ENCODE measurements at regions not wholly inside any gene's neighbourhood (a gene's known extent, or its start where the extent isn't known, plus 50 kb on each side); places are given as distances from the start of the nearest gene placed in this dataset.
"Not testable (repeated sequence)": the region's sequence is repeated elsewhere in the genome, so short reads cannot be mapped to it uniquely, and the experiment has no call there.

- TF ChIP-seq POLR2AphosphoS5 (IDR thresholded peaks at IDR 0.05; ENCODE audit: low read depth, low read length): no peak
- TF ChIP-seq EZH2phosphoT487 (IDR thresholded peaks at IDR 0.05; ENCODE audit: borderline replicate concordance): no peak
- no peak for TF ChIP-seq EZH2 (IDR thresholded peaks at IDR 0.05)
Measured at GRCh38 chr18:10134204-10134603, 220.4 kb downstream of the VAPA start (continued).

- peak; percentile 39; the same call in 1 of the 2 replicates for ATAC-seq
- H3K36me3 ChIP-seq (ENCODE audit: control insufficient read depth in 1 of 2, insufficient read depth in 2 of 2, low read length in 2 of 2); H3K27ac ChIP-seq (ENCODE audit: low read depth, low read length); H3K79me2 ChIP-seq (ENCODE audit: insufficient read depth, low read length); H3K4me2 ChIP-seq (ENCODE audit: low read length); H4K20me1 ChIP-seq (ENCODE audit: insufficient read depth); BruUV-seq (replicated peaks); H3K4me3 ChIP-seq (replicated peaks in 1 of 2; ENCODE audit: low read depth in 1 of 2, low read length in 2 of 2); DNase-seq (ENCODE audit: low read depth, low spot score); POLR2A ChIA-PET; H3K9ac ChIP-seq (ENCODE audit: low read length); H3K9me2 ChIP-seq (ENCODE audit: insufficient read depth); intact Hi-C loops (cut with micrococcal nuclease); H2AFZ ChIP-seq (ENCODE audit: low read depth, low read length, poor library complexity, severe bottlenecking); RAD21 ChIA-PET (ENCODE audit: low non-redundant PET in 1 of 2, low total read pairs in 2 of 2, uncharacterized antibody in 2 of 2, unreplicated experiment in 2 of 2); H3K9me3 ChIP-seq (ENCODE audit: control insufficient read depth in 1 of 2, insufficient read depth in 1 of 2, low read depth in 1 of 2, low read length in 2 of 2): not testable (repeated sequence)
- CTCF ChIA-PET: interaction anchor here (1.0 kb wide), 1 partner anchor 9 kb away, joined by 3 read pairs; no protein-coding TSS in a partner anchor
- Histone ChIP-seq H3K27me3 (ENCODE audit: insufficient read depth, low read length) (peaks cover 15% of the 10 kb centered on the region), H3K4me1 (ENCODE audit: control insufficient read depth in 1 of 2, insufficient read depth in 2 of 2, low read length in 2 of 2) (peaks cover 13 to 18% of the 10 kb centered on the region in 2 experiments; a peak in 3 of 4 replicates)
Measured at GRCh38 chr18:10134749-10135148, 220.9 kb downstream of the VAPA start.

GRCh38 chr18:10135302-10135926 is 221.6 kb downstream of the VAPA start:
- H3K9me2 ChIP-seq (ENCODE audit: insufficient read depth): no peaks in the 10 kb centered on the region
- no peaks in the 10 kb centered on the region for H3K36me3 ChIP-seq (ENCODE audit: control insufficient read depth in 1 of 2, insufficient read depth in 2 of 2, low read length in 2 of 2)
- no peak overlapping the region for H3K4me2 ChIP-seq (ENCODE audit: low read length)
- ChIA-PET RAD21 (ENCODE audit: low non-redundant PET in 1 of 2, low total read pairs in 2 of 2, uncharacterized antibody in 2 of 2, unreplicated experiment in 2 of 2) (no interaction called here), POLR2A (no interaction called here), CTCF (no interaction called here)
- intact Hi-C loops (cut with micrococcal nuclease): no loop called here
- H3K27ac ChIP-seq (ENCODE audit: low read depth, low read length): no peak overlapping the region
- no peak overlapping the region for H3K9ac ChIP-seq (ENCODE audit: low read length)
- no peaks in the 10 kb centered on the region for H3K9me3 ChIP-seq (ENCODE audit: control insufficient read depth in 1 of 2, insufficient read depth in 1 of 2, low read depth in 1 of 2, low read length in 2 of 2)
- BruUV-seq (replicated peaks): no TSS peak
- ATAC-seq: no peak
- H3K79me2 ChIP-seq (ENCODE audit: insufficient read depth, low read length): no peaks in the 10 kb centered on the region
- H3K4me1 ChIP-seq (ENCODE audit: control insufficient read depth in 1 of 2, insufficient read depth in 2 of 2, low read length in 2 of 2): peaks cover 18 to 24% of the 10 kb centered on the region in 2 experiments
- DNase-seq (ENCODE audit: low read depth, low spot score): no peak
- peaks cover 15% of the 10 kb centered on the region for H3K27me3 ChIP-seq (ENCODE audit: insufficient read depth, low read length)
- H3K4me3 ChIP-seq (replicated peaks in 1 of 2; ENCODE audit: low read depth in 1 of 2, low read length in 2 of 2): no peak overlapping the region
- H4K20me1 ChIP-seq (ENCODE audit: insufficient read depth): no peaks in the 10 kb centered on the region
- H2AFZ ChIP-seq (ENCODE audit: low read depth, low read length, poor library complexity, severe bottlenecking): no peak overlapping the region
- TF ChIP-seq FOSL1 (IDR thresholded peaks at IDR 0.05; ENCODE audit: low read depth): no peak
- no peak for TF ChIP-seq SP1 (IDR thresholded peaks at IDR 0.05; ENCODE audit: low read depth)

All from HCT116 (cell line).